AG10803 (cell line): ENCODE measurements at regions not wholly inside any gene's neighbourhood (a gene's known extent, or its start where the extent isn't known, plus 50 kb on each side); places are given as distances from the start of the nearest gene placed in this dataset.

Source experiments
- DNase-seq: peaks from one replicate; pipeline ENCODE4 v3.0.0; 2010; ENCODE audit warnings: low read depth
- H3K4me3 ChIP-seq: 2 replicates; pipeline ENCODE4 v1.5.1; 2011; ENCODE audit warnings: mild to moderate bottlenecking, low read length, control low read depth
- TF ChIP-seq, protein P1 (sequence below): conservative IDR thresholded peaks from 2 replicates; pipeline ENCODE4 v1.5.1; 2011; ENCODE audit warnings: mild to moderate bottlenecking, low read length, control low read depth, inconsistent platforms

DNA sequence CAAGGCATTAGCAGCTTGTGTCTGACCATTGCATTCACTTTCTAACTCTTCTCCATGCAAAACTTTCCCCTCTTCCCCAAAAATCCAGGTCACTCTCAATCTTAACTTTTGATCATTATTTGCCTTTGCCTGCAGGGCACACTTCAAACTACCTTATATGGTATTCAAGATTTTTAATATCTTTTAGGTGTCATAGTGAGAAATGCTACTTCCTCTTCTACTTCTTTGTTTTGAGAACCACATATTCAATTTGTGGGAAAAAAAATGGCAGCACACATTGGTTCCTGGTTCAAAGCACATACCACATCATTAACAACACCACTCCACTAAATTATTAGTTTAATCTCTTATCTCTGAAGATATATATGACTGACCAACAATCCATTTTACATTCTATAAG is 1267.0 kb upstream of the CITED2 start:
- H3K4me3 ChIP-seq: no peak overlapping the region
- TF ChIP-seq, protein P1, sequence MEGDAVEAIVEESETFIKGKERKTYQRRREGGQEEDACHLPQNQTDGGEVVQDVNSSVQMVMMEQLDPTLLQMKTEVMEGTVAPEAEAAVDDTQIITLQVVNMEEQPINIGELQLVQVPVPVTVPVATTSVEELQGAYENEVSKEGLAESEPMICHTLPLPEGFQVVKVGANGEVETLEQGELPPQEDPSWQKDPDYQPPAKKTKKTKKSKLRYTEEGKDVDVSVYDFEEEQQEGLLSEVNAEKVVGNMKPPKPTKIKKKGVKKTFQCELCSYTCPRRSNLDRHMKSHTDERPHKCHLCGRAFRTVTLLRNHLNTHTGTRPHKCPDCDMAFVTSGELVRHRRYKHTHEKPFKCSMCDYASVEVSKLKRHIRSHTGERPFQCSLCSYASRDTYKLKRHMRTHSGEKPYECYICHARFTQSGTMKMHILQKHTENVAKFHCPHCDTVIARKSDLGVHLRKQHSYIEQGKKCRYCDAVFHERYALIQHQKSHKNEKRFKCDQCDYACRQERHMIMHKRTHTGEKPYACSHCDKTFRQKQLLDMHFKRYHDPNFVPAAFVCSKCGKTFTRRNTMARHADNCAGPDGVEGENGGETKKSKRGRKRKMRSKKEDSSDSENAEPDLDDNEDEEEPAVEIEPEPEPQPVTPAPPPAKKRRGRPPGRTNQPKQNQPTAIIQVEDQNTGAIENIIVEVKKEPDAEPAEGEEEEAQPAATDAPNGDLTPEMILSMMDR: no peak
- no peak for DNase-seq

DNA sequence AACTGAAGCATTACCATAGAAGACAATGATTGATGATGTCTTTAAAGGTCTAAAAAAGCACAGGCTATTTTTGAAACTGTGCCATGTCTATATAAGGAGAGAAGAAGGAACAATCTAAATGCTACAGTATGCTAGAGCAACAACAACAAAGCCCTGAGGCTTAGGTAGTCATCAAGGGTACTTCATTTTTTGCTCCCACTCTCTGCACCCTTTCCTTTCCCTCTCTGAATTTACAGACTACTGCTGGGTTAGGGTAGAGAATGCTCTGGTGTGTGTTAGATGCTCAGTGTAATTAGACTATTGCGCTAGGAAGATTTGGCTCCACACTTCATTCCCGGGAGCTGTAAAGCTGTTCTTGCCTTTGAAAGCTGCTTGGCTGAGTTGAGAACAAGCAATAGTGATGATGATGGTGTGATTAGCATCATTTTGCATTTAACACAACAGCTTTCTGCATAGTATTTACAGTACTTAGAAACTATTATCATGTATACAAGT is 1262.5 kb upstream of the CITED2 start:
- TF ChIP-seq, protein P1: no peak
- DNase-seq: no peak
- H3K4me3 ChIP-seq: no peak overlapping the region

DNA sequence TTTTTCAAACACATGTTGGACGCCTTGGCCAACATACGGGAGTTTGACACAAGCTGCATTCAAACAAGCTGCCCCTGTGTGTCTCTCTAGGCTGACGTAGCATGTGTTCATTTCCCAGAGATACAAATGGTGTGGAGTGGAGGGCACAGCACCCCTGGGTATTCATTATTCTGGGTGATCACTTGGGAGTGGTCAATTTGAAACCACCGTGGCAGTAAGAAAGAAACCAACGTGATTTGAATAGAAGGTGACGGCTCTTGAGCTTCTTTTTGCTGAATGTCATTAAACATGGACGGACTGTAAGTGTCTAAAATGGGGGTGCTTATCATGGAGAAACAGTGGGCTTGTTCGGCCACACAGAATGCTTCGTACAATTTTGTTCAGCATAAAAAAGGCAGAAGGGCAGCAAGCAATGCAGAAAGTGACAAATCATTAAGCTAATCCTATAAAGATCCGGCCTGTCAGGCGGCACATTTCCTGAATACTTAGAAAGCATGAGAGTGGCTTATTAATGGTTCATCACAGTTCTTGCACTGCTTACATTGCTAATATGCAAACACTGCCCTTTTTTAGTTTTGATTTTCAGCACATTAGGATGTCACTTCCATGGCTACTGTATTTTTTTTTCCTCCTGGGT is 1261.9 kb upstream of the CITED2 start:
- no peak overlapping the region for H3K4me3 ChIP-seq
- TF ChIP-seq, protein P1: no peak
- no peak for DNase-seq

DNA sequence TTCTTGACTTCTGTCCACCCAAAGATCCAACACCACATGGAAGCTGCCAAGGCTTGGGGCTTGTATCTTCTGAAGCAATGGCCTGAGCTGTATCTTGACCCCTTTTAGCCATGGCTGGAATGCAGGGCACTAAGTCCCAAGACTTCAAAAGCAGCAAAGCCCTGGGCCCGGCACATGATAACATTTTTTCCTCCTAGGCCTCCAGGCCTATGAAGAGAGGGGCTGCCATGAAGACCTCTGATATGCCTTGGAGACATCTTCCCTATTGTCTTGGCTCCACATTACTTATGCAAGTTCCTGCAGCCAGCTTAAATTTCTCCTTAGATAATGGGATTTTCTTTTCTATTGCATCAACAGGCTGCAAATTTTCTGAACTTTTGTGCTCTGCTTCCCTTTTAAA is 1252.6 kb upstream of the CITED2 start:
- TF ChIP-seq, protein P1: no peak
- no peak overlapping the region for H3K4me3 ChIP-seq
- DNase-seq: no peak

DNA sequence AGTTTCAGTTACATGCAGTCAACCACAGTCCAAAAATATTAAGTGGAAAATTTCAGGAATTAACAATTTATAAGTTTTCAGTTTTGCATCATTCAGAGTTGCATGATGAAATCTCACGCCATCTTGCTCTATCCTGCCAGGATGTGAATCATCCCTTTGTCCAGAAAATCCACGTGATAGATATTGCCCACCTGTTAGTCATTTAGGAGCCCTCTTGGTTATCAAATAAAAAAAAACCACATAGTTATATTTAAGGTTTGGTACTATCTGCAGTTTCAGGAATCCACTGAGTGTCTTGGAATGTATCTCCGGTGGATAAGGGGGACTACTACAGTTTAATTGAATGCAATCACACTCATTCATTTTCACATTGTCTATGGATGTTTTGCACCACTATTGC is 1249.0 kb upstream of the CITED2 start:
- TF ChIP-seq, protein P1: no peak
- no peak overlapping the region for H3K4me3 ChIP-seq
- DNase-seq: peak; percentile 87

DNA sequence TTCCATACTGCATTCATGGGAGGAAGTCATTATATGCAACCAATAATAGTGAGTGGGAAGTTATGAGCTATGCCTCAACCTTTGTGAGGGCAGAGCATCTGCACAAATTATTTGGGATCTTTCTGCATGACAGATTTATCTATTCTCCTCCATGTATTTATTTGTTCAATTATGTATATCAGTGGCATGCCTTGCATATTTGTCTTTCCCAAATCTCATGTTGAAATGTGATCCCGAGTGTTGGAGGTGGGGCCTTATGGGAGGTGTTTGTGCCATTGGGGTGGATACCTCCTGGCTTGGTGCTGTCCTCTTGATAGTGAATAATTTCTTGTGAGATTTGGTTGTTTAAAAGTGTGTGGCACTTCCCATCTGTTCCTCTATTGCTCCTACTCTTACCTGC is 1246.0 kb upstream of the CITED2 start:
- H3K4me3 ChIP-seq: no peak overlapping the region
- DNase-seq: no peak
- TF ChIP-seq, protein P1: no peak

DNA sequence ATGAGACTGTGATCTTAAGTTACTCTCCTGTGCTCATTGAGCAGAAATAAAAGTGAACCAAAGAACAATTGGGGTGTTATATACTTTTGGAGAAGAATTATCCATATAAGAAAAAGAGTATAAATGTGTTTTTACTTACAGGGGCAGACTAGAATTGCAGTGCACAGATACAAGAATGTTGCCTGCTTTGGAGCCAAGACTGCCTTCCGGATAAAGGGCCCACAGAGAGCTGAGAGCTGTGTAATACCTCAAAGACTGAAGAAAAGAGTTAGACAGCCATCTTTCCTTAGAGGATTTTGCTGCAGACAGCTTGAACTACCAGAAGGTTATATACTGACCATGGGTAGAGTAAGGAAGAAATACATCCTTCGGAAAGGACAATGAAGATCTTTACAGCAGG is 1235.5 kb upstream of the CITED2 start:
- TF ChIP-seq, protein P1: no peak
- H3K4me3 ChIP-seq: no peak overlapping the region
- peak; percentile 37 for DNase-seq
